ENCODE measurements at regions not wholly inside any gene's neighbourhood (a gene's known extent, or its start where the extent isn't known, plus 50 kb on each side); places are given as distances from the start of the nearest gene placed in this dataset.

DNA sequence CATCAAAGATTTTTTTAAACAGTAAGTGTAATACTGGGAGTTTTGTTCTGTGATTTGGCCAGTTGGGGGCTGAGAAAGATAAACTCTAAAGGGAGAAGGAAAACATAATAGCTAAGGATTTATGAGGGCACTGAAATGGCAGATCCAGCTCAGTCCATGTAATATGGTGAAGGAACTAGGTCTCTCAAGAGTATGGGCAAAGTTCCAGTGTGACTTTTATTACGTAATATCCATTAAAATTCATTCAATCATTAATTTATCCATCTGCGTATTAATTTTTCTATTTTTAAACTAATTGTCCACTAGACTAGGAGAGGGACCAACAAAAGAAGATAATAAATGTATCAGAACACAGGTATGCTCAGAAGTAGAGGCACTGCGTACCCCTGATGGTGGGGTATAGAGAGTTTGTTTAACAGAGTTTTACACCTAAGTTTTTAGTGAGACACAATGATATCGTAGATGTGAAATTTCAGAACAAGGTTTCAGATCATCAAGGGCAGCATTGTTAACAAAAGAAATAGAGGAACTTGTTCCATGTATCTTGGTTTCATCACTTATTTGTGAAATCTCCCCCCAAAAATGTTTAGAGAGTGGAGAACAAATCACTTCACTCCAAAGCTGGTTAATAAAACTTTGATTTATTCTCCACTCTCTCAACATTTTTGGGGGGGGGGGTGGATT is 351.1 kb downstream of the GRXCR1 start:
- ATAC-seq (no peak), DNase-seq (no peak)

DNA sequence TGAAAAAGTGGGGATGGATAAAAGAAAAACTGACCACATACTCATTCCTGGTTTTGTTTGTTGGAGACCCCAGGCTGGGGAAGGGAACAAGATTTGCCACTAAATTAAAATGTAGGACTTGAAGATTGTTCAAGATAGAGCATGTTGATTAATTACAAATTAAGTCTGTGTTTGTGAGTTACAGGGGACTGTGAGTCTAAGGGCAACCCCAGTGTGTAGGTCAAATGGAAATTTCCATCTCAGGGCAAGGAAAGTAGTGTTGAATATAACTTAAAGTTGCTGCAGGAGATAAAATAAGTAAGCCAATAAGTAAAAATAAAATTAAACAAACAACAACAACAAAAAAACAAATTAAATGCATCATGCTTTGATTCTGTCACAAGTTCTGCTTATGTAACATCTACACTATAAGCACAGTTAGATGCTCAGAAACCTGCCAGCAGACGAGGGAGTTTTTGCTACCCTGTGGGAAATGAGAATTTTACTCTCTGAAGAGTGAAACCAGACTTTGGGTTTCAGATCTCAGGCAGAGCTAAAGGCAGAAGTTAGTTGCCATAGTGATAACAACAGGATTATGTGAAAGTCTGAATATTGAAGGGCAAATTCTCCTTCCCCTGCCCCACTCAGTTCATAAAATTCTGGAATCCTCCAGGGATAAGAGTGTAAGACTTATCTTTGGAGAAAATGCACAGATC is 352.3 kb downstream of the GRXCR1 start:
- ATAC-seq: no peak
- DNase-seq: no peak

DNA sequence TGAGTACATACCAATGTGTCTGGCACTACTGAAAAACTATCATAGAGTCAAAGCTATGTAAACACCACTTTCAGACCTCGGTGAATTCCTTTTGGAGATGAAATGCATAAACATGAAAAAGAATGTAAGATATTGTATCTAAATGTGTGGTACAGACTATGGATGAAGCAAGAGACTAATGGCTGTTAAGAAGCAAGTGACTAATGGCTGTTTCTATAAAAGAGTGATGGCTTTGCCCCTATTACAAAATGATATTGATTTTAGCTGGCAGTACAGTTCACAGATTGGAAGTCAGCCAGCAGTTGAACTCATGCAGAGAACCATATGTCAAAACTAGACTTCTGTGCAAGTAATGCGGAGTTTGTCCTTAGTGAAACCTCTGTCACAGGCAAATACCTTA is 359.3 kb downstream of the GRXCR1 start:
- ATAC-seq (no peak), DNase-seq (no peak)

DNA sequence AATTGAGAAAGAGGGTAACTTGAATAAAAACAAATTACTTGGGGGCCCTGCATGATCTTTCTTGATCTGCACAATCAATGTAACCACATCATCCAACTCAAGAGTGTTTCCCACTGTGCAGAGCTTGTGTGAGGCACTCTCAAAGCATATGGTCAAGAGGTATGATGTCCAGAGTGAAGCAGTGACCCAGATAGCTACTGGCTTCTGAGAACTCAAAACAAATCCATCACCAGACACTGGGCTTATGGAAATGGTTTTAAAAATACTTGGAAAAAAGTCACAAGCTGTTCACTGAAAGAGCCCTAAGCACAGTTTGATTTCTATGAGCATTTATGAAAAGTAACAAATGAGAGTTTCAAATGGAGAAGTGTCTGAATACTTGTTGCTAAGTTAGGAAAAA is 361.0 kb downstream of the GRXCR1 start:
- no peak for ATAC-seq
- DNase-seq: no peak

DNA sequence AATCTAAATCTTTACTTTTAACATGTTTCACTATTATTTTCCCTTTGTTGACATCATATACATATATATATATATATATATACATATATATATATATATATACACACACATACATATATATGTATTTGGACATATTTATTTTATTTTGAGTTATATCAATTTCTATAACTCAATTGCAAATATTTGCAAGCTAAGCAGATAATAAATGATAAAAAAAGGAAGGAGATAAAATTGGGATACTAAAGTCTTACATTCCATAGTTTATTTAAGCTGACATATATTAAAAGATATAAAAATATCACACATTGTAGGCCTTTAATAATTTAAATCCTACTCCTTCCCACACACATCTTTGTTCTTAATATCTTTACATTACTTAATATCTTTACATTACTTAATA is 372.2 kb downstream of the GRXCR1 start:
- ATAC-seq: no peak
- DNase-seq: no peak

DNA sequence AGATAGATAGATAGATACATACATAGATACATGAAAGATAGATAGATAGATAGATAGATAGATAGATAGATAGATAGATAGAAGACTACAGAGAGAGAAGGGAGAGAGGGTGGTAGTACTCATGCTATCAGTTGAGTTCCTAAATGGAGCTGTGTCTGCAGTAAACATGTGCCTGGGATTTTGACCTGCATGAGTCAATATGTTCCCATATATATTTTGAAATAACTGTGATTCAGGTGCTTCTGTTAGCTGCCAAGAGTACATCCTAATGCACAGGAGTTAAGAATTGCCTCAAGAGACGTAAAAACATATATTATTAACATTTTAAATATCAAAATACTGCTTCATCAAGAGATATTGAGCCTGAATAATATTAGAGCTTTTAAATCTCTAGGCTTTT is 379.4 kb downstream of the GRXCR1 start:
- no peak for ATAC-seq
- no peak for DNase-seq

DNA sequence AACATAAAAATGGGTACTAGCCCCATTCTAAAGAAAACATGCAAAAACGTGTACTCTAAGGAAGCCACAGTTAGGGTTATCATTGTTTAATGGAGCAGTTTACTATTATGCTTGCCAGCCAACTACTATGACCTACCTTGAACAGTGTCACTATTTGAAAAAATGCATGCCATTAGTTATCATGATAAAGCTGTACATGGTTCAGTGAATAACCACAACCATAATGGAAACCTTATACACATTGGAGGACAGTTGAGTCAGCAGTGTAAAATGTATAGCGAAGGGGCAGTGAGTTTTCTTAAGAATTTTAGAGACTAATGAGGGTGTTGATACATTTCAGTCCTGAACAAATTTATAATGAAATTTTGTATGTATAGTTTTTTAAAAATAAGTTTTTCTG is 381.9 kb downstream of the GRXCR1 start:
- DNase-seq (no peak), ATAC-seq (no peak)

DNA sequence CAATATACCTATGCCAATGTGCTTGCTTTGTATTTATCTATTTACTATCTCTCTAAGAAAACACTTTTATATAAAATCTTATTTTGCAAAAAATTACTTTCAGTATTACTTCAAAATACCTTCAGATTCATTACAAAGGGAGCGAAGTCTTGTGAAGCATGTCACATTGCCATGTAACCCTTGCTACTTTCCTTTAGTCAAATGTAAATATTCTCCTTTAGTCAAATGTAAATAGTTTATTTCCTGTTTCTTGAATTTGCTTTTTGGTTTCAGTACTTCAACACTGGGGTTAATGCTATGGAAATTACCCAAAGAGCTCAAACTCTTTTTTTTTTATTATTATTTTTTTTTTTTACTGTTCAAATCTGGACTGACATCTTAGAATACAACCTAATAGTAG is 383.3 kb downstream of the GRXCR1 start:
- ATAC-seq: no peak

DNA sequence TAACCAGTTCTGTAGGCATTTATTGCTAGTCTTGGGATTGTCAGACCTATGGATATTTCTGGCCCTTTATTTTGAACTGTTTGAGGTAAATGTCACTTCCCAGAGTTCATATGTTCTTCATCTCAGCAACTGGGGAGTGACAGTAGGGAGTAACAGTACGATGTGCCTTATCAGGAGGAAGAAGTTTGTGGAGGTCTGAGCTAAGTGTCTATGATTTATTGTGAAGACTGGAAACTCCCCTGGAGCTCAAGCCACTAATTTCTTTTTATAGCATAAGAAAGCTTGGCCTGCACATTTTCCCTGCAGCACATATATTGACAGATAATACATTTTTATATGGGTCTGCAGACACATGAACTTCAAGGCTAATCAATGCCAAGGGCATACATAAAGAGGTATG is 383.8 kb downstream of the GRXCR1 start:
- ATAC-seq (no peak), DNase-seq (no peak)

More for the DNA sequence above, 383.3 kb downstream of the GRXCR1 start:
- DNase-seq: no peak

DNA sequence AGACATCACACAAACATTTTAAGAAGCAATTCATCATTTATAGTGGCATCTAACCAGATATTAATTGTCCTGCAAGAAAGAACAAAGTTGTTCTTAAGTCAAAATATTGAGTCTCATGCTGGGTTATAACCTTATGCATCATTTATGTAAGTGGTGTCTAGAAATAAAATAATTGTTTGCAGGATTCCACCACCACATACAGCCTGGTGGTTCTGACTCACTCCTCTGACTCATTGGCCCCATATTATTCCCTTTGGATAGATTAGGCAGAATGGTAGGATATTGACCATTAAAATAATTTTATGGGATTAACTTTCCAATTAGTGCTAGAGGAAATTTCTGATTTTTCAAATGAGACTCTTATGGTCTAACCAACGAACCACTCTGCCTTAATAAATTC is 384.5 kb downstream of the GRXCR1 start:
- no peak for DNase-seq
- no peak for ATAC-seq

DNA sequence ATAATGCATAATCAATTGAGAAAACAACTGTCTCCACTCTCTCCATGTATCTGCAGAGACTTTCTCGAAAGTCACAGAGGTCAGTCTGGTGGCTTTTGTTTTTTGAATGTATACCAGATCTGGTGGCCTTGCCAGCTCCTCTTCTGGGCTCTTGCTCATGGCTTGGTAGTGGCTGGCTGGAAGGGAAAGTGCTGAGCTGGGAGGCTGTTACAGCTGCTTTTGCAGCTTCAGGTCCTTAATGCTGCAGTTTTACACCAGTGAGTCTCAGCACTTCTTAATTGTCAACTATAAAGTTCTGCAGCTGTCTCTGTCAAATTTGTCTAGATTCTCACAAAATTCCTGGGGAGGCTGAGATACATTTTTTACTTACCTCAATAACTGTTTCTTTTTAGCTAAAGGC is 390.0 kb downstream of the GRXCR1 start:
- ATAC-seq (no peak), DNase-seq (no peak)

DNA sequence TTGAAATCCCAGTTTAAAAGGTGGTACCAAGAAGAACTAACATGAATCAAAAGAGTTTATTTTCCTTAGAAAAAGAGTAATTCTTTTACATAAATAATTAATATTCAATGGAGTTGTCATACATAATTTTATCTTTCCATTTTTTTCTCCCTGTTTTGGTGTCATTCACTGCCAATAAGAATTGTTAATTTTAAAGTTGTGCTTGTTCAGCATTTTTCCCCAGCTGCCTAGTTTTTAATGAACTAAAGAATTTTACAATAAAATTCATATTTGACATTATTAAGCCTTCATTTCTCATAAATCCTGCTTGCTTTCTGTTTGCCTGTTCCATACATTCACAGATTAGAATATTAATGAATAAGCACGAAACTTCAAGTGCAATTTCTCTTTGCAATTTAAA is 393.6 kb downstream of the GRXCR1 start:
- no peak for DNase-seq
- ATAC-seq: no peak

DNA sequence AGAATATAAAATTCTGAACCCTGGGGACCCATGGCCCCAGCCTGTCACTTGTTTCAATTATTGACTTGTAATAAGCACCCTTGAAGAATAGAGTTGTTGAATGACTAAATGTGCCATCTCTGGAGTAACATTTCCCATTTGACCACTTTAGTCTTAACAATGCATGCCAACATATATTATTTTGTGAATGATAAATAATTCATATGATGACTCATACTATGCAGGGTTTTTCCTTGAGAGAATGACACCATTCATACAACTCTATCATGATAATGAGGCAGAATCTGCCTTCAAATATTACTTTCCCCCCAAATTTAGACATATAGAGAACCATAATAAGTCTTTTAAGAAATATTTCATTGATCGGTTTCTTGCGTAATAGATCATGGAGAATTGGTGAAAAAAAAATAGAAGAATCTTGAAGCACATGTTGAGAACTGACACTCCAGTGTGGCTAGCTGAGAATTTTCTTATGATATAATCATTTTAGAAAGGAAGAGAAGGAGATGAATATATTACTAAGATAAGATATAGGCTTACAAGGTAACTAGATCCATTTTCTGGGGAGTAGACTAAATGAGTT is 404.5 kb downstream of the GRXCR1 start:
- no peak for ATAC-seq
- no peak for DNase-seq

DNA sequence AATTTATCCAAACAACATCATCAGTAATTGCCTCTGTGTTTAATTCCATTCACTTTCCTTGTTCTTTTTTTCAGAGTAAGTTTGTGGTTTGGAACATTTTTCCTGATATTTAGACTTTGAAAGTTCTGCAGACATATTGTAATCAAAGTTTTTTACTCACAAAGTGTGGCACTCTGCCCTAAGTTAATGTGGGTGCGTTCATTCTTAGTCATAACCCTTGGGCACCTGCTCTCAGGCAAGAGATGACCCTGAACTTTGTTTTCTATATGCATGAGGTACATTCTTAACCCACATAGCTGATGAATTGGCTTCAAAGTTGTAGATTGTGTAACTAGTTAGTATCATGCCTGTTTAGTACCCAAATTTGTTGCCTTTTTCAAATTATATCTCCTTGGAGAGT is 424.3 kb downstream of the GRXCR1 start:
- ATAC-seq (no peak), DNase-seq (no peak)

DNA sequence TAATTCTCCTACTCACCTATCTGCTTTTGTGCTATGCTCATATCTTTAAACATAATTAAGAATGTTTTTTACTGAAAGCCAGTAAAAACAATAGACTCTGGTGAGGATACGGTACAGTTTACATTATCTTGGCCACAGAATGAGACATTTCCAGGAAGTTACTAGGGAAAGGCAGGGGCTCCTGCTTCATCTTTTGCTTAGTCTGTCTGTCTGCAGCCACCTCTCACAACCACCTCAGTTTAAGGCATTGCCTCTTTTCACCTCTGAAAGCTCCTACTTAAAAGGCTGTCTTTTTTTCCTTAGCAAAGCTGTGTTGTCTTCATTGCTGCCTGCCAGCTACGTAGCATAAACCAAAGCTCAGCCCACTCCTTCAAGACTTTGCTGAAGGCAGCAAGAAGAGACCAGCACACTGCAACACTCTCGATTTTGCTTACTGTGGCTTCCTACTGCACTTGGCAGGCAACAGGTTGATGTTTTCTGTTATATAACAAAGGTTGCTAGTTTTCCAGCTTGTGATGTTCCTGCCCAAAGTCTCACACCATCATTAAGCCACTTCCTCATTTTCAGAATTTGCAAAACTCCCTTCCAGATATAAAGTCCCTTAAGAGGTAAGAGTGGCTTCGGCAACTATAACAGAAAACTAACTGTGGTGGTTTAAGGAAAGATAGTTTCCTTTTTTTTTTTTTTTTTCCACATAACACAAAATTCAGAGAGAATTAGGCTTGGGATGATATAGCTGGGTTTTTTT is 432.9 kb downstream of the GRXCR1 start:
- DNase-seq (no peak), ATAC-seq (no peak)

DNA sequence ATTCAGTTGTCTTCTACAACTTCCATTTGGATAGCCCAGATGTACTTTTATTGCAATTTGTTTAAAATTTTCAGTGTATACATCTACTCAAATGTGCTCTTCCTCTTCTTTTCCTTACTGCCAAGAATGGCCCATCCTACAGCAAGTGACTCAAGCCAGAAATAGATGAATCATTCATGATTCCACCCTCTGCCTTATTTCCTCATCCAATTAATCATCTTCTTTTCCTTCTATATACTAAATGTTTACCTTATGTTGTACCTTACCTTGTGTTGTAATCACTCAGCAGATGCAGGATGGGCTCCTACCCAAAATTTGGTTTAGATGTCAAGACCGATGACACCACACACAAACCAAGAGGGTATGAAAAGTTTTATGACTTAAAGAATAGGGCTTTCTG is 437.8 kb downstream of the GRXCR1 start:
- DNase-seq: no peak

DNA sequence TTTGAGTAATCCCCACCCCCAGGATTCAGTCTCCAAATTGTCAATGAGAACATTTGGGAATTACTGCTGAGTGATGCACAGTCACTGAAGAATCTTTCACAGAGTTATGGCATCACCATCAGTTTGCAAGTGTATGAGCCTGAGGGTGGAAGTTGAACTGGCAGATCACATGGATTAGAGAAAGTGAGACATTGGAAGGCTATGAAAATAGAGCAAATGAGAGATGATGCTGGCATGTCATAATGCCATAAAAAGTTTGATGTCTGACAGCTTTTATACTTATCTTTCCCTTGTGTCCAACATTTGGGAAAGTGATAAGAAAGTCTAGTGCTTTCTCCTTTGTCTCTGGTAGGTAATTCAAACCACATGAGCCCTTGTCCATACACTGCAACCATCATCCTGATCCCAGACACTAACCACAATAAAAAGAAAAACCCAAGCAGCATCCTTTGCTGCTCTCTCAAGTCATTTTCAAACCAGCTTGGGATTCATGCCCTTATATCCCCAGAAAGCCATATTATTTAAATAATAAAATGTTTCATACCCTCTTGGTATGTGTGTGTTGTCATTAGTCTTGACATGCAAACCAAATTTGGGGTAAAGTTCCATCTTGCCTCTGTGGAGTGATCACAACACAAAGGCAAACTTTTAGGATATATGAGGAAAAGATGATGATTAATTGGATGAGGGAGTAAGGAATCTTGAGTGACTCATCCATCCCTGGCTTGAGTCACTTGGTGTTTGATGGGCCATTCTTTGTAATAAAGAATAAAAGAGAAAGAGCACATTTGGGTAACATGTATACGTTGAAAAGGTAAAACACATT is 438.9 kb downstream of the GRXCR1 start:
- no peak for ATAC-seq

More for the DNA sequence above, 437.8 kb downstream of the GRXCR1 start:
- ATAC-seq: no peak

DNA sequence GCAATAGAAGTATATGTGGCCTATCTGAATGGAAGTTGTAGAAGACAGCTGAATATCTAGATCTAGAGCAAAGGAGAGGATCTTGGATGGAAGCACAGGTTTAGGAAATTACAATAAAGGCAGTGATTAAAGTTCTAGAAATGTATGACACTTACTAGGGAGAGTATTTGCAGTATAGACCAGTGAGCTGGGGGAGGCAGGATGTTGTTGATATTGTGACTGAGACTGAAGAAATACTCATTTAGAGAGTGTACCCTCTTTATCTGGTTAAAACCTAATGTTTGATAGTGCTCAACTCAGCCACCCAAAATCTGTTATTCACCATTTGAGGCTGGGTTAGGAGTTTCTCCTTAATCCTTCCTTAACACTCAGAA is 439.5 kb downstream of the GRXCR1 start:
- ATAC-seq (no peak), DNase-seq (no peak)

More for the DNA sequence above, 438.9 kb downstream of the GRXCR1 start:
- DNase-seq: no peak

DNA sequence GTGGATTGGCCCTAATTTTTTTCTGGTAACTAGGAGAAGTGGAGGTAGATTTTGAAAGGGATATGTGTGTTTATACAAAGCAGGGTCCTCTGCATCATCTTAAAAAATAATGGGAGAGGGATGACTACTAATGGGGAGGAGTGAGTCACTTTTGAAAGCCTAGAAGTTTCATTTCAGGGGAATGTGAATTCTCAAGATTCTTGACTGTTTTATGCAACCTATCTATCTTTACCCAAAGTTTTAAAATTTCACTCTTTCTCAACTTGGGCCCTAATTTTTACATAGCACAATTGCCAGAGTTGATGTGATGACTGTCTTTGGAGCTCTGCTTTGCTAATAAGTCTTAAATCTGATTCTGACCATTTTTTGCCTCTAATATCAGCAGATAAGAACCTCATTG is 445.2 kb downstream of the GRXCR1 start:
- DNase-seq (no peak), ATAC-seq (no peak)

DNA sequence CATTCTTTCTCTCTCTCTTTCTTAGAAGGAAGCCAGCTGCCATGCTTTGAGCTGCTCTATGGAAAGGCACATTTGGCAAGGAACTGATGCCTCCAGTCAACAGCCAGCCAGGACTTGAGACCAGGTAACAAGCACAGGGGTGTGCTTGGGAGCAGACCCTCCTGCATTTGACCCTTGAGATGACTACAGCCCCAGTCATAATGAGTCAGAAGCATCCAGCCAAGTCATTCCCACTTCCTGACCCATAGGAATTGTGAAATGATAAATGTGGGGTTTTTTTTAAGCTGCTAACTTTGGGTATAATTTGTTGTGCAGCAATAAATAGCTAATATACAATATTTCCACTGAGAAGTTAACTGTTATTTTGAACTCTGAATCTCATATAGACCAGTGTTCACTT is 446.9 kb downstream of the GRXCR1 start:
- no peak for ATAC-seq

DNA sequence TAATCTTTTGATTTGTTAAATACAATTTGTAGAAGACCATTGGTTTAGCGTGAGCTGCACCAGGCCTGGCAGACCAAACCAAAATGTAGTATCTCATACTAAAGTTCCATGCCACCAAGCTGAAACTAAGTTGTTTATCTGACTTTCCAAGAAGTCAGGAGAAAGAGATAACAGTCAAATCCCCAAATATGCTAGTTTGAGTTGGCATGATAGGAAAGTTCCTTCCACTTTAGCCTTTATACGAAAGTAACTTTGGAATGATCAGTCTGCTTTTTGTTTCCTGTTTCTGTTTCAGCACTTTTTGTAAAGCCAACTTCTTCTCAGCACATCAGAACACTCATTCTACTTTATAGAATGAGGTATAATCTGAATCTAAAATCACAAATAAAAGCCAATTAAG is 449.2 kb downstream of the GRXCR1 start:
- DNase-seq (no peak), ATAC-seq (no peak)

More for the DNA sequence above, 446.9 kb downstream of the GRXCR1 start:
- DNase-seq: no peak

DNA sequence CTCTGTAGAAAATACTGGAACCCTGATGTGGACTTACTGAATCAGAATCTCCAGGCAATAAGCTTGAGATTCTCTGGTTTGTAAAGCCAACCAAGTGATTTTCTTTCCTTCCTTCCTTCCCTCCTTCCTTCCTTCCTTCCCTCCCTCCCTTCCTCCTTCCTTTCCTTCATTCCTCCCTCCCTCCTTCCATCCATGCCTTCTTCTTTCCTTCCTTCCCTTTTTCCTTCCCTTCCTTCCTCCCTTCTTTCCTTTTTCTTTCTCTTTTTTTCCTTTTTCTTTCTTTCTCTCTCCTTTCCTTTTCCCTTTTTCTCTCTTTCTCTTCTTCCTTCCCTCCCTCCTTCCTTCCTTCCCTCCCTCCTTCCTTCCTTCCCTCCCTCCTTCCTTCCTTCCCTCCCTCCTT is 450.8 kb downstream of the GRXCR1 start:
- no peak for DNase-seq
- ATAC-seq: no peak

All from stimulated activated naive CD8-positive, alpha-beta T cell treated with anti-CD3 and anti-CD28 coated beads, Interleukin-15, Interleukin-2, amounts not matched to agents 100 U/mL and 50 U/mL, for 24 hours (primary cell).